ENCODE measurements at regions not wholly inside any gene's neighbourhood (a gene's known extent, or its start where the extent isn't known, plus 50 kb on each side); places are given as distances from the start of the nearest gene placed in this dataset.

- no peaks in the 10 kb centered on the region for H3K27me3 ChIP-seq
- TF ChIP-seq CTCF (IDR thresholded peaks at IDR 0.05; ENCODE audit: low read depth, low read length), result no peak
- H3K4me1 ChIP-seq, result no peaks in the 10 kb centered on the region
- H3K36me3 ChIP-seq, result no peaks in the 10 kb centered on the region
- no peak overlapping the region for H3K4me3 ChIP-seq (ENCODE audit: low read depth, low read length)
- DNase-seq, result no peak
- H3K9me3 ChIP-seq, result no peaks in the 10 kb centered on the region
Observed at GRCh38 chr3:135771760-135772159, 193.8 kb upstream of the PPP2R3A start.

DNA sequence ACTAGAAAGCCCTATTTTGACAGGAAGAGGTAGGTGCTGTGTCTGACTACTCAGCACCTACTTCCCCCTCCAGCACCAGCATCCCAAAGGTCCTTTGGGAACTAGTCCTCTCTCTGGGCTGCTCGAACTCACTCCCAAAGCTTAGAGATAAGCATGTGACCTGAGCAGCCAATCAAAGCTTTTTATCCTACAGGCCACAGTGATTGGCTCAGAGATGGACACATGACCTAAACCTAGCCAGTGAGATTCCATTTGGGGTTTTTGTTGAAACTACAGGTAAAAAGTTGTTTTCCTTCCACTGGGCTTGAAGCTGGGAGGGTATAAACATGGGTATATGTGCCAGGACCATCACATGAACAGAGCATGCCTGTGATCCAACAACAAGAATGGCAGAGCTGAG, 186.5 kb upstream of the PPP2R3A start:
- TF ChIP-seq CTCF (IDR thresholded peaks at IDR 0.05; ENCODE audit: low read depth, low read length), result no peak
- Histone ChIP-seq H3K4me3 (ENCODE audit: low read depth, low read length) (no peak overlapping the region), H3K27me3 (no peaks in the 10 kb centered on the region), H3K36me3 (no peaks in the 10 kb centered on the region), H3K4me1 (no peaks in the 10 kb centered on the region), H3K9me3 (no peaks in the 10 kb centered on the region)
- no peak for DNase-seq

- H3K36me3 ChIP-seq, result no peaks in the 10 kb centered on the region
- no peaks in the 10 kb centered on the region for H3K9me3 ChIP-seq
- DNase-seq, result no peak
- H3K27me3 ChIP-seq, result no peaks in the 10 kb centered on the region
- no peak for TF ChIP-seq CTCF (IDR thresholded peaks at IDR 0.05; ENCODE audit: low read depth, low read length)
- no peaks in the 10 kb centered on the region for H3K4me1 ChIP-seq
- no peak overlapping the region for H3K4me3 ChIP-seq (ENCODE audit: low read depth, low read length)
Observed at GRCh38 chr3:135779590-135780235, 185.8 kb upstream of the PPP2R3A start.

DNA sequence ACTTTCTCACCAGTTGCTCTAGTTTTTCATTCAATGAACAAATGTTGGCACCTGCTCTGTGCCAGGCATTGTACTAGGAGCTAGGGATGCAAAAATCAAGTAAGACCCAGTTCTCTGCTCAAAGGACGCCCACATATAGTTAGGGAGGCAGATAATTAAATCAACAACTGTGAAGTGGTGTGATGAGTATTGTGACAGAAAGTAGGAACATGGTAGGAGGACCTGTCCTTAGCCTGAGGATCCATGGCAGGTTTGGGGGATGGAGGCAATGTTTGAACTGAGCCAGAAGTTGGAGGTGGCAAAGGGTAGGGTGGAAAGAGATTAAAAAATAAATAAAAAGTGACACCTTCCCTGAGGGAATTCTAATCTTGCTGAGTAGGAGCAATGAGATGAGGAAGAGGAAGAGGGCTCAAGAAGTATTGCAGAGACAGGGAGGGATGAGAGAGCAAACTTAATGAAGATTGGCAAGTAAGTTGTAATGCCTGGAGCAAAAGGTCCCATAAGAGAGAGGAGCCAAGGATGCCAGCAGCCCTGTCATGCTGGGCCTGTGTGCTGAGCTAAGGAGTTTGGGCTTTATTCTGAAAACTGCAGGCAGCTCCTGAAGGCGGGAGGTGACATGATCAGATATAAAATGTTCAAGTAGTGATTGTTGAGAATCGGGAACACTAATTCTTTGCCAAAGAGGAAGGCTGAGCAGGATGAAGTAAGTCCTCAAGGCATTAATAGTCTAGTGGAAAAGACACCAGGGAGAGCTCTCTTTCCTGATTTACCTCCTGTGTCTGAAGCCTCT, 184.3 kb upstream of the PPP2R3A start:
- Histone ChIP-seq H3K4me1 (no peaks in the 10 kb centered on the region), H3K4me3 (ENCODE audit: low read depth, low read length) (no peak overlapping the region), H3K36me3 (no peaks in the 10 kb centered on the region), H3K9me3 (no peaks in the 10 kb centered on the region), H3K27me3 (no peaks in the 10 kb centered on the region)
- no peak for DNase-seq
- no peak for TF ChIP-seq CTCF (IDR thresholded peaks at IDR 0.05; ENCODE audit: low read depth, low read length)

- H3K4me3 ChIP-seq (ENCODE audit: low read depth, low read length), result no peak overlapping the region
- no peaks in the 10 kb centered on the region for H3K27me3 ChIP-seq
- no peak for DNase-seq
- no peaks in the 10 kb centered on the region for H3K36me3 ChIP-seq
- H3K4me1 ChIP-seq, result no peaks in the 10 kb centered on the region
- TF ChIP-seq CTCF (IDR thresholded peaks at IDR 0.05; ENCODE audit: low read depth, low read length), result no peak
- no peaks in the 10 kb centered on the region for H3K9me3 ChIP-seq
Observed at GRCh38 chr3:135784557-135784956, 181.0 kb upstream of the PPP2R3A start.

DNA sequence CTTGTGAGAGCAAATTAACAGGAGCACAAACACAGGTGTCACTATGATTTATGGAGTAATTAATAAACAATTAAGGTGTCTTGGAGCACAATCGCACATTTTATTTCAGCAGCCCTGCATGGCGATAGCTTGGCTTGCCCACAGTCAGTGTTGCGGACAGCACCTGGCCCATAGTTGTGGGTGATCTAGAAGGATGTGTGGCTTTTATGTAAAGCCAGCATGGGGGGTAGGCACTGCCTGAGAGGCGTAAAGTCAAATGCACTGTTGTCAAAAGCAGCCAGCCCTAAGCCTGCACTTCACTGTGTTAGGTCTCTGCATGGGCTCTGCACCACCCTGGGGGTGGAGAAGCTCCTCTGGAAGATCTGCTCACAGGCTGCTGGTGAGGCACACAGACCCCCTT, 177.4 kb upstream of the PPP2R3A start:
- Histone ChIP-seq H3K27me3 (no peaks in the 10 kb centered on the region), H3K4me3 (ENCODE audit: low read depth, low read length) (no peak overlapping the region), H3K36me3 (no peaks in the 10 kb centered on the region), H3K9me3 (no peaks in the 10 kb centered on the region), H3K4me1 (no peaks in the 10 kb centered on the region)
- DNase-seq, result no peak
- TF ChIP-seq CTCF (IDR thresholded peaks at IDR 0.05; ENCODE audit: low read depth, low read length), result no peak
